Activated CD8-positive, alpha-beta memory T cell treated with anti-CD3 and anti-CD28 coated beads, Interleukin-2, amount 50 U/mL, for 24 hours (primary cell): ENCODE measurements at regions not wholly inside any gene's neighbourhood (a gene's known extent, or its start where the extent isn't known, plus 50 kb on each side); places are given as distances from the start of the nearest gene placed in this dataset.
"Not testable (repeated sequence)": the region's sequence is repeated elsewhere in the genome, so short reads cannot be mapped to it uniquely, and the experiment has no call there.

Experiments used
- DNase-seq: peaks from one replicate; pipeline ENCODE4 v3.0.0-alpha.2; 2020; ENCODE audit errors: extremely low read depth

- no peak for DNase-seq
These were observed 189.3 kb upstream of the TLE4 start for GRCh38 chr9:79382458-79382857.

DNA sequence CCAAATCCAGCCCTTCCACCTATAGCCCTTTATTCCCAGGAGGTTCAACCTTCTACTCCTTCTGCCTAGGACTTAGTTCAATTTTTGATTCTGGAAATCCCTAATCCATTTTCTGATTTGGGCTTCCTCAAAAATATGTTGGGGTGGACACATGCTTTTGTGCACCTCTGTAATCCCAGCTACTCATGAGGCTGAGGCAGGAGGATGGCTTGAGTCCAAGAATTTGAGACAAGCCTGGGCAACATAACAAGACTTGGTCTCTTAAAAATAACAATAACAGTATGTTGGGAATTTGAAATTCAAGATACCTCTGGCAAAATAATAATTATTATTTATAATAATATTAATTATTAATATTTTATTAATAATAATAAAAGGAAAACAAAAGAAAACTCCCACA is 188.7 kb upstream of the TLE4 start:
- DNase-seq, result no peak

- no peak for DNase-seq
These were observed 187.7 kb upstream of the TLE4 start for GRCh38 chr9:79384091-79384490.

DNA sequence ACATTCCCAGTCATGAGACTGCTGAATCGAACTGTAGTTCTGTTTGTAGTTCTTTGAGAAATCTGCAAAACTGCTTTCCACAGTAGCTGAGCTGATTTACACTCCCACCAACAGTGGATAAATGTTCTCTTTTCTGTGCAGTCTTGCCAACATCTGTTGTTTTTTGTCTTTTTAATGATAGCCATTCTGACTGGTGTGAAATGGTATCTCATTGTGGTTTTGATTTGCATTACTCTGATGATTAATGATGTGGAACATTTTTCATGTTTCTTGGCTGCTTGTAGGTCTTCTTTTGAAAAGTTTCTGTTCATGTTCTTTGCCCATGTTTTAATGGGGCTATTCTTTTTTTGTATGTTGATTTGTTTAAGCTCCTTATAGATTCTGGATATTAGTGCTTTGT is 187.3 kb upstream of the TLE4 start:
- DNase-seq, result no peak

GRCh38 chr9:79387101-79387835 is 184.5 kb upstream of the TLE4 start:
- DNase-seq, result no peak

GRCh38 chr9:79390077-79390698 is 181.6 kb upstream of the TLE4 start:
- DNase-seq, result no peak

DNA sequence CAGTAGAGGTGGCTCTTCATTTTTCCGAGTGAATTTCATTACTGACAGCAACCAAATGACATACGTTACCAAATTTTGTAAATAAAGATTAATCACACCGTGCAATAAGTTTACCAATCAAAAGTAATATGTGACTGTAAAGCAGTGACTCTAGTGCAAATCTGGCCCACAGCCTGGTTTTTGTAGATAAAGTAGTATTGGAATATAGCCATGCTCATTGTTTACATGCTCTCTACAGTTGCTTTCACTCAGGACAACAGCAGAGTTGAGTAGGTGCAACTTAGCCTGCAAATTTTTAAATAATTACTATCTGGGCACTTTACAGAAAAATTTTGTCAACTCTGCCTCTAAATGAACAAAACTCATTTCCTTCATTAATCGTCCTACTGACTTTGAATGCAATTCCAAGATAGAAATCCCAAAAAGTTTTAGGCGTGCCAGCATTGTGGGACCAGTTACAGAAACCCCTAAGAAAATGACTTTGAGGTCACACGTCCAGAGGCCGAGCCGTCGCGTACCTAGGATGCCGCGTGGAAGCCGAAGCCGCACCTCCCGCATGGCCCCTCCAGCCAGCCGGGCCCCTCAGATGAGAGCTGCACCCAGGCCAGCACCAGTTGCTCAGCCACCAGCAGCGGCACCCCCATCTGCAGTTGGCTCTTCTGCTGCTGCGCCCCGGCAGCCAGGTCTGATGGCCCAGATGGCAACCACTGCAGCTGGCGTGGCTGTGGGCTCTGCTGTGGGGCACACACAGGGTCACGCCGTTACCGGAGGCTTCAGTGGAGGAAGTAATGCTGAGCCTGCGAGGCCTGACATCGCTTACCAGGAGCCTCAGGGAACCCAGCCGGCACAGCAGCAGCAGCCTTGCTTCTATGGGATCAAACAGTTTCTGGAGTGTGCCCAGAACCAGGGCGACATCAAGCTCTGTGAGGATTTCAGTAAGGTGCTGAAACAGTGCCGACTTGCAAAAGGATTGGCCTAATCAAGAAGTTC is 180.7 kb upstream of the TLE4 start:
- no peak for DNase-seq

GRCh38 chr9:79395228-79395627 is 176.5 kb upstream of the TLE4 start:
- no peak for DNase-seq

GRCh38 chr9:79395755-79396154 is 176.0 kb upstream of the TLE4 start:
- DNase-seq, result no peak

DNA sequence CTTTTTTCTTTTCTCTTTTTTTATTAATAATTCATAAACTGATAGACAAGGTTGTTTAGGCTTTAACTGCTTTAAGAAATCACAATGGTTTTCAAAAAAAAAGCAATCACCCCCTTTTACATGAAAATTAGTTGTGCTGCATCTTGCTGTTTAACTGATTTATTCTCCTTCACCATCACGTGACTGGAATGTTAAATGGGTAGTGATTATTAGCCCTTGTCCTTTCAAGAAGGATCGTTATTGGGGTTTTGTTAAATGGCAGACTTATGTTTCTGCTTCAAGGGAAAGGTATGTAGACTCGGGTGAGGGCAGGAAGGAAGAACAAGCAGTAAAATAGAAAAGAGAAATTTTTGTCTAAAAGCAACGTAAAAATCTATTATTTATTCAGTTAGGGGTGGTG is 175.6 kb upstream of the TLE4 start:
- no peak for DNase-seq

DNA sequence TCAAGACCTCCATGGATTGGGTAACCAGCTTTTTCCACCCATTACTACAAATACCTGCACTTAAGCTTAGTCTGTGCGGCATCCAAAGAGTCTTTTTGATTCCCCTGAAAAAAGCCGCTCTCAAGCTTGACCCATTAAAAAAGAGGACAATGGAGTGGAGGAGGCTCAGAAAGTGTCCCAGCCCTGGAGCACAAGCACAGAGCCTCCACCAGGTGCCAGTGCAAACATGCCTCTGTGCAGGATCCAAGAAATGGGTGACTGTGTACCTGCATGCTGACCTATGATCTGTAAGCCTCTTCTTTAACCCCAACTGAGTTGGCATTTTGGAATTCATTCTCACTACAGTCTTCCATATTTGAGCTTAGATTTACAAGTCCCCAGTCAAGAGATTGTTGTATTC is 168.3 kb upstream of the TLE4 start:
- DNase-seq, result no peak

DNA sequence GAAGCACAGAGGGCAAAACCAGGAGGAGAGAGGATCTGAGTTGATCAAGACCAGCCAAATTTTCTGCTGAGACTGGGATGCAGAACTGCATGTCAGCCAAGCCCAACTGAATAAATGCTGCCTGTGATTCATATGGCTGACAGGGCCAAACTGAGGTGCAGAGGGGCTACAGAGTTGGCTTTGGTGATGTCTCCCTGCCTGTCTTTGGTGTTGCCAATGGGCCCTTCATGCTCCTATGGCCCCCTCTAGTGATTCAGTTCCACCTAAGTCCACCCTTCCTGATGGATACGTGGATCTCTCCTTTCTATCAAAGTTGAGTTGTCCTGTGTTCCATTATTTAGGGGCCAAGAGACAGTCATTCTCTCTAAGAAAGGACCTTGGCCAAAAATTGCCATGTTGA is 163.6 kb upstream of the TLE4 start:
- DNase-seq, result no peak

GRCh38 chr9:79408617-79409016 is 163.1 kb upstream of the TLE4 start:
- no peak for DNase-seq

DNA sequence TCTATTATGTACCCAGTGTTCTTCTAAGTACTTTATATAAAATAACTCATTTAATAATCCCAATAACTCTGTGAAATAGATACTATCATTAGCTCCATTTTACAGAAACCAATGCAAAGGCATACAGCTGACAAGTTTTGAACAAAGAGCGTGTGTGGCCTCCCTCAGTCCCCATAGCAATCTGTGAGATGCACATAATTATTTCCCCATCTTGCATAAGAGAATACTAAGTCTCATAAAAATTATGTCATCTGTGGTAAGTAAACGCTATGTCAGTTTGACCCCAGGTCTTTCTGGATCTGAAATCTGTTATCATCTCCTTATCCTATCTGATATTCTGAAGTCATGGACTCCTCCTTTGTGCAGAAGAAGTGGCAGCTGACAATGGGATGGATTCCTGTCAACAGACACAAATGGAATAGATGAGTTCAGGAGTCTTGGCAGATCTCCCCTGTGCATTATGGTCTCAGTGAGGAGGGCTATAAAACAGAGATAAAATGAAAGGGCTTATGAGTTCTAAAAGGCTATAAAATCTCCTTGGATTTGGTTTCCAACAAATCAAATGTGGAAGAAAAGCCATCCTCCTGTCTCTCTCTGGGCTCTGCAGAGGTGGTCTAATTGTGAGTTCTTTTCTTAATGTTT is 162.5 kb upstream of the TLE4 start:
- DNase-seq, result no peak

DNA sequence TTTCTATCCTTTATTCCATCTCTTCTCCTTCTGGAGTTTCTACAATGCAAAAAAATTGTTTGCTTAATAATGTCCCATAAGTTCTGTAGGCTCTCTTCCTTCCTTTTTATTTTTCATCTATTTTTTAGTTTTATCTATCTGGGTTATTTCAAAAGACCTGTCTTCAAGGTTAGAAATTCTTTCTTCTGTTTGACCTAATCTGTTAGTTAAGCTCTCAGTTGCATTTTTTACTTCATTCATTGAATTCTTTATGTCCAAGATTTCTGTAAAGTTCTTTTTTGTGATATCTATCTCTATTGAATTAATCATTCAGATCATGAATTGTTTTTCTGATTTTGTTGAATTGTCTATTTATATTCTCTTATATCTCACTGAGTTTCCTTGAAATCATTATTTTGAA is 145.9 kb upstream of the TLE4 start:
- DNase-seq, result no peak

GRCh38 chr9:79428422-79428821 is 143.3 kb upstream of the TLE4 start:
- DNase-seq, result no peak

- no peak for DNase-seq
These were observed 141.1 kb upstream of the TLE4 start for GRCh38 chr9:79430619-79431018.

- no peak for DNase-seq
These were observed 140.6 kb upstream of the TLE4 start for GRCh38 chr9:79431019-79431679.

- no peak for DNase-seq
These were observed 139.3 kb upstream of the TLE4 start for GRCh38 chr9:79432485-79432884.

DNA sequence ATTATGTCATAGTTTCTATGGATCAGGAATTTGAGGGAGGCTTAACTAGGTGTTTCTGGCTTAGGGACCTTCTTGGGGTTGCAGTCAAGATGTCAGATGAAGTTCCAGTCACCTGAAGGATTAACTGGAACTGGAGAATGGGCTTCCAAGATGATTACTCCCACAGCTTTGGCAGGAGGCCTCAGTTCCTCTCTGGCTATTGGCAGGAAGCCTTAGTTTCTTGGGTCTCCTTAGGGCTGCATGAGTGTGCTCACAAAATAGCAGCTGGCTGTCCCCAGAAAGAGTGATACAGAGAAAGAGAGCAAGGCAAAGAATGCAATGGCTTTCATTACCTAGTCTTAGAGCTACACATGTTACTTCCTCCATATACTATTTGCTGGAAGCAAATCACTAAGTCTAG is 138.1 kb upstream of the TLE4 start:
- DNase-seq, result no peak

GRCh38 chr9:79439221-79439620 is 132.5 kb upstream of the TLE4 start:
- DNase-seq, result not testable (repeated sequence)
